OCI-LY3 (cell line): ENCODE measurements at regions not wholly inside any gene's neighbourhood (a gene's known extent, or its start where the extent isn't known, plus 50 kb on each side); places are given as distances from the start of the nearest gene placed in this dataset.
"Not testable (repeated sequence)": the region's sequence is repeated elsewhere in the genome, so short reads cannot be mapped to it uniquely, and the experiment has no call there.

ENCODE experiments used
- H2AFZ ChIP-seq: fragments of 200-600, 300-600 bp; shearing (Covaris generic); 2 replicates; pipeline ENCODE4 v1.6.0; 2014; ENCODE audit warnings: antibody characterized with exemption, low read depth, low read length
- H3K27ac ChIP-seq: fragments of 200-600, 300-600 bp; sonication (generic); 2 replicates; pipeline ENCODE4 v1.5.1; 2014; ENCODE audit warnings: mild to moderate bottlenecking, low read length, moderate library complexity, mixed read lengths
- H3K27me3 ChIP-seq: fragments of 200-600, 300-600 bp; sonication (generic); 2 replicates; pipeline ENCODE4 v1.6.1; 2014; ENCODE audit warnings: low read depth, low read length, mixed read lengths
- H3K36me3 ChIP-seq: fragments of 200-600, 300-600 bp; sonication (generic); replicated peaks from 2 replicates; pipeline ENCODE3; 2014; ENCODE audit warnings: low read depth, low read length, mixed read lengths
- H3K4me1 ChIP-seq: fragments of 300-600, 200-600 bp; sonication (generic); 2 replicates; pipeline ENCODE4 v1.6.1; 2014; ENCODE audit warnings: low read length, mixed read lengths
- H3K4me2 ChIP-seq: fragments of 200-600, 300-600 bp; sonication (generic); 2 replicates; pipeline ENCODE4 v1.6.1; 2014; ENCODE audit warnings: low read length, mixed read lengths
- H3K4me3 ChIP-seq: fragments of 300-600, 200-600 bp; sonication (generic); 2 replicates; pipeline ENCODE4 v1.5.1; 2014; ENCODE audit warnings: antibody characterized with exemption, mild to moderate bottlenecking, low read length, moderate library complexity
- H3K79me2 ChIP-seq: fragments of 300-600, 200-600 bp; shearing (Covaris generic); 2 replicates; pipeline ENCODE4 v1.6.1; 2014; ENCODE audit warnings: mild to moderate bottlenecking, low read length, mixed read lengths
- H3K9ac ChIP-seq: fragments of 300-600, 200-600 bp; shearing (Covaris generic); 2 replicates; pipeline ENCODE4 v1.6.0; 2014; ENCODE audit warnings: mild to moderate bottlenecking, low read length, moderate library complexity
- H3K9me3 ChIP-seq: fragments of 200-600, 300-600 bp; shearing (Covaris generic); 2 replicates; pipeline ENCODE4 v1.6.1; 2014; ENCODE audit warnings: low read length, mixed read lengths; ENCODE audit not compliant: insufficient read depth
- H4K20me1 ChIP-seq: fragments of 200-600, 300-600 bp; sonication (generic); 2 replicates; pipeline ENCODE4 v1.6.1; 2016; ENCODE audit warnings: low read length, mixed read lengths; ENCODE audit not compliant: insufficient read depth
- EZH2phosphoT487 ChIP-seq: fragments of 200-600 bp; shearing (Covaris generic); IDR thresholded peaks from 2 replicates; pipeline ENCODE4 v1.6.1; 2018; ENCODE audit warnings: antibody characterized with exemption, mixed run types, low read depth
- TF ChIP-seq, protein P1 (sequence below): fragments of 200-600, 300-600 bp; sonication (generic); IDR thresholded peaks from 2 replicates; pipeline ENCODE4 v1.5.1; 2014; ENCODE audit warnings: antibody characterized with exemption, low read length, low read depth

DNA sequence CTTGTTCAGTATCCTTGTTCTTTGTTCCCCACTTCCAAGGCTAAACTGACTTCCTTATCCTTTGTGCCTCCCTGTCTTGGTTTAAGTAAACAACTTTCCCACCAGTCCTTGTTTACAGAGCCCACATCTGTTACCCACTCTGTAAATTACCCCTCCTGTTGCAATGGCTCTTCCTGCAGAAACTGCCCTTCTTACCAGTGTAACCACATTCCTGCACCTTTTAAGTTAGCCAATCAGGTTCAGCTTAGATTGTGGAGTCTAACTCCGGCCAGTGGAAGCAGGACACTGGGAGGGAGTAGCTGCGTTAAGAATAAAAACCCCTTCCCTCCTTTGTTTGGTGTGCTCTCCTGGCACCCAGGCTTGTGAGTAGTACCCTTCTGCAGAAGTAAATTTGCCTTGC lies 360.9 kb downstream of the PRDM5 start:
- Histone ChIP-seq H3K4me3 (no peak overlapping the region), H3K9ac (no peak overlapping the region), H2AFZ (no peak overlapping the region), H3K9me3 (no peaks in the 10 kb centered on the region), H3K4me1 (no peaks in the 10 kb centered on the region), H3K27me3 (no peaks in the 10 kb centered on the region), H4K20me1 (no peaks in the 10 kb centered on the region), H3K36me3 (no peaks in the 10 kb centered on the region), H3K4me2 (no peak overlapping the region), H3K79me2 (no peaks in the 10 kb centered on the region), H3K27ac (no peak overlapping the region)
- TF ChIP-seq, protein P1, sequence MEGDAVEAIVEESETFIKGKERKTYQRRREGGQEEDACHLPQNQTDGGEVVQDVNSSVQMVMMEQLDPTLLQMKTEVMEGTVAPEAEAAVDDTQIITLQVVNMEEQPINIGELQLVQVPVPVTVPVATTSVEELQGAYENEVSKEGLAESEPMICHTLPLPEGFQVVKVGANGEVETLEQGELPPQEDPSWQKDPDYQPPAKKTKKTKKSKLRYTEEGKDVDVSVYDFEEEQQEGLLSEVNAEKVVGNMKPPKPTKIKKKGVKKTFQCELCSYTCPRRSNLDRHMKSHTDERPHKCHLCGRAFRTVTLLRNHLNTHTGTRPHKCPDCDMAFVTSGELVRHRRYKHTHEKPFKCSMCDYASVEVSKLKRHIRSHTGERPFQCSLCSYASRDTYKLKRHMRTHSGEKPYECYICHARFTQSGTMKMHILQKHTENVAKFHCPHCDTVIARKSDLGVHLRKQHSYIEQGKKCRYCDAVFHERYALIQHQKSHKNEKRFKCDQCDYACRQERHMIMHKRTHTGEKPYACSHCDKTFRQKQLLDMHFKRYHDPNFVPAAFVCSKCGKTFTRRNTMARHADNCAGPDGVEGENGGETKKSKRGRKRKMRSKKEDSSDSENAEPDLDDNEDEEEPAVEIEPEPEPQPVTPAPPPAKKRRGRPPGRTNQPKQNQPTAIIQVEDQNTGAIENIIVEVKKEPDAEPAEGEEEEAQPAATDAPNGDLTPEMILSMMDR, result no peak
- TF ChIP-seq EZH2phosphoT487, result no peak

GRCh38 chr4:120557372-120557771 lies 365.2 kb downstream of the PRDM5 start:
- no peaks in the 10 kb centered on the region for H3K4me1 ChIP-seq
- H2AFZ ChIP-seq, result no peak overlapping the region
- H3K27me3 ChIP-seq, result no peaks in the 10 kb centered on the region

DNA sequence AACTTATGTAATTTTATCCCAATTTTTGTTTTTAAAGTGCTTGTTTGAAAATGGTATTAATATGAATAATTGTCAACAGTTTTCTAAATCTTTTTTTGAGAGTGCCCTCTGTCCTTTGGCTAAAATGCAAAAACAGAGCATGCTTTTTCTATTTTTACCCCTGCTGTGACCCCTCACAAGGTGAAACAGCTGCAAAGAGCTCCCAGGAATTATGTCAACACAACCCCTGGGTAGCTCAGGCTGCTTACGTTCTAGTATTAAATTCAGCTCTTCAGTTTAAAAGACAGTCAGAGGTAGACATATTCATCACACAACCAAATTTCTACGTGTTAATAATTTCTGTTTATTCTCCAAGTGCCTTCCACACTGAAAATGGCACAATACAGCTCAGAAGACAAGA lies 367.5 kb downstream of the PRDM5 start:
- Histone ChIP-seq H3K27ac (no peak overlapping the region), H3K79me2 (no peaks in the 10 kb centered on the region), H3K9me3 (no peaks in the 10 kb centered on the region), H2AFZ (no peak overlapping the region), H3K4me1 (no peaks in the 10 kb centered on the region), H3K4me3 (no peak overlapping the region), H3K4me2 (no peak overlapping the region), H3K36me3 (no peaks in the 10 kb centered on the region), H4K20me1 (no peaks in the 10 kb centered on the region), H3K27me3 (no peaks in the 10 kb centered on the region), H3K9ac (no peak overlapping the region)
- TF ChIP-seq, protein P1, result no peak
- TF ChIP-seq EZH2phosphoT487, result no peak

More at GRCh38 chr4:120557372-120557771, 365.2 kb downstream of the PRDM5 start:
- no peaks in the 10 kb centered on the region for H3K79me2 ChIP-seq
- no peak for TF ChIP-seq EZH2phosphoT487
- TF ChIP-seq, protein P1, result no peak
- no peak overlapping the region for H3K4me2 ChIP-seq
- no peak overlapping the region for H3K27ac ChIP-seq
- H3K36me3 ChIP-seq, result no peaks in the 10 kb centered on the region
- no peaks in the 10 kb centered on the region for H4K20me1 ChIP-seq
- no peak overlapping the region for H3K9ac ChIP-seq
- no peaks in the 10 kb centered on the region for H3K9me3 ChIP-seq
- no peak overlapping the region for H3K4me3 ChIP-seq

GRCh38 chr4:120554086-120554485 lies 368.4 kb downstream of the PRDM5 start:
- H3K79me2 ChIP-seq, result no peaks in the 10 kb centered on the region
- H2AFZ ChIP-seq, result no peak overlapping the region
- H3K9me3 ChIP-seq, result no peaks in the 10 kb centered on the region
- H3K36me3 ChIP-seq, result no peaks in the 10 kb centered on the region
- TF ChIP-seq, protein P1, result no peak
- TF ChIP-seq EZH2phosphoT487, result no peak
- no peak overlapping the region for H3K9ac ChIP-seq
- no peaks in the 10 kb centered on the region for H3K27me3 ChIP-seq
- no peak overlapping the region for H3K4me3 ChIP-seq
- no peaks in the 10 kb centered on the region for H3K4me1 ChIP-seq
- no peak overlapping the region for H3K4me2 ChIP-seq
- H3K27ac ChIP-seq, result no peak overlapping the region
- H4K20me1 ChIP-seq, result no peaks in the 10 kb centered on the region

GRCh38 chr4:120550624-120551220 lies 371.8 kb downstream of the PRDM5 start:
- H3K4me1 ChIP-seq, H2AFZ ChIP-seq, H3K9ac ChIP-seq, H4K20me1 ChIP-seq, H3K27me3 ChIP-seq, H3K4me2 ChIP-seq, H3K36me3 ChIP-seq, H3K79me2 ChIP-seq, H3K9me3 ChIP-seq, H3K4me3 ChIP-seq, H3K27ac ChIP-seq: not testable (repeated sequence)
